ENCODE measurements at regions not wholly inside any gene's neighbourhood (a gene's known extent, or its start where the extent isn't known, plus 50 kb on each side); places are given as distances from the start of the nearest gene placed in this dataset.
A peak's percentile ranks its signal among the peaks of the same experiment; 100 is the strongest.

- no peak for DNase-seq (ENCODE audit: extremely low spot score)
- CTCF ChIA-PET, result no interaction called here
These were observed 118.4 kb upstream of the WDR11 start for GRCh38 chr10:120732643-120733313.

GRCh38 chr10:120734483-120735078, 116.6 kb upstream of the WDR11 start:
- TF ChIP-seq, protein P1, sequence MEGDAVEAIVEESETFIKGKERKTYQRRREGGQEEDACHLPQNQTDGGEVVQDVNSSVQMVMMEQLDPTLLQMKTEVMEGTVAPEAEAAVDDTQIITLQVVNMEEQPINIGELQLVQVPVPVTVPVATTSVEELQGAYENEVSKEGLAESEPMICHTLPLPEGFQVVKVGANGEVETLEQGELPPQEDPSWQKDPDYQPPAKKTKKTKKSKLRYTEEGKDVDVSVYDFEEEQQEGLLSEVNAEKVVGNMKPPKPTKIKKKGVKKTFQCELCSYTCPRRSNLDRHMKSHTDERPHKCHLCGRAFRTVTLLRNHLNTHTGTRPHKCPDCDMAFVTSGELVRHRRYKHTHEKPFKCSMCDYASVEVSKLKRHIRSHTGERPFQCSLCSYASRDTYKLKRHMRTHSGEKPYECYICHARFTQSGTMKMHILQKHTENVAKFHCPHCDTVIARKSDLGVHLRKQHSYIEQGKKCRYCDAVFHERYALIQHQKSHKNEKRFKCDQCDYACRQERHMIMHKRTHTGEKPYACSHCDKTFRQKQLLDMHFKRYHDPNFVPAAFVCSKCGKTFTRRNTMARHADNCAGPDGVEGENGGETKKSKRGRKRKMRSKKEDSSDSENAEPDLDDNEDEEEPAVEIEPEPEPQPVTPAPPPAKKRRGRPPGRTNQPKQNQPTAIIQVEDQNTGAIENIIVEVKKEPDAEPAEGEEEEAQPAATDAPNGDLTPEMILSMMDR (IDR thresholded peaks at IDR 0.05; ENCODE audit: control extremely low read depth, extremely low read depth, low read depth, missing control alignments), result no peak
- POLR2A ChIA-PET, result no interaction called here
- CTCF ChIA-PET, result interaction anchor here (0.8 to 5.3 kb wide), 10 partner anchors 10 to 1048 kb away, joined by 3 to 58 read pairs (median 4); no protein-coding TSS in a partner anchor
- DNase-seq (ENCODE audit: extremely low spot score), result no peak

More at GRCh38 chr10:120732643-120733313, 118.4 kb upstream of the WDR11 start:
- POLR2A ChIA-PET, result no interaction called here
- TF ChIP-seq, protein P1 (IDR thresholded peaks at IDR 0.05; ENCODE audit: control extremely low read depth, extremely low read depth, low read depth, missing control alignments), result no peak

- ChIA-PET POLR2A (no interaction called here), CTCF (interaction anchor here (0.8 to 5.3 kb wide), 12 partner anchors 11 to 1048 kb away, joined by 3 to 58 read pairs (median 4); no protein-coding TSS in a partner anchor)
- DNase-seq (ENCODE audit: extremely low spot score), result no peak
- TF ChIP-seq, protein P1 (IDR thresholded peaks at IDR 0.05; ENCODE audit: control extremely low read depth, extremely low read depth, low read depth, missing control alignments), result no peak
These were observed 115.8 kb upstream of the WDR11 start for GRCh38 chr10:120735315-120735714.

DNA sequence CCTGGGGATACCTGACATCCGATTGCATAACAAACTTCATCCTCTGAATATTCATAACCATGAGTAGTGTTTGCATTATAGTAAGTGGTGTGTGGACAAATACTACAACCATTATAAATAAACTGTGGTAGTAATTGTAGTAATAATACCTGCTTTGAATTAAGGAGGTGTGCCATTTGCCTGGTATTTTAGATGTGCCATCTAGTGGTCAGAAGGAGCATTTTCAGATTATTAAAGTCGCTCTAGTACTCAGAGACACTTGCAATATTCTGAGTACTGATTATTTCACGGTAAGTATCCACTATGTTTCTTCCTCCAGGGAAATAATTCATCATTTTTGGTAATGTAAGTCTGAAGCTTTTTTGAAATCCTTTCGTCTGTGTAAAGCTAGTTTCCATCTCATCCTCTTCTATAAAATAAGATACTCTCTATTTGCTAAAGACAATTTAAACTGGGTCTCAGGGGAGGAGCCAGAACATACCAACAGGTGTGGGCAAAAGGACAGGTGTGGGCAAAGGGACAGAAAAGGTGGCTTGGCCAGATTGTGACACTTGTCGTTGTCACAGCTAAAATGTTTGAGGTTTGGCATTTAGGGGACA, 115.3 kb upstream of the WDR11 start:
- ChIA-PET POLR2A (no interaction called here), CTCF (interaction anchor here (0.8 to 5.3 kb wide), 12 partner anchors 9 to 315 kb away, joined by 3 to 58 read pairs (median 4); no protein-coding TSS in a partner anchor)
- TF ChIP-seq, protein P1 (IDR thresholded peaks at IDR 0.05; ENCODE audit: control extremely low read depth, extremely low read depth, low read depth, missing control alignments), result peak; percentile 50
- DNase-seq (ENCODE audit: extremely low spot score), result peak; percentile 22

DNA sequence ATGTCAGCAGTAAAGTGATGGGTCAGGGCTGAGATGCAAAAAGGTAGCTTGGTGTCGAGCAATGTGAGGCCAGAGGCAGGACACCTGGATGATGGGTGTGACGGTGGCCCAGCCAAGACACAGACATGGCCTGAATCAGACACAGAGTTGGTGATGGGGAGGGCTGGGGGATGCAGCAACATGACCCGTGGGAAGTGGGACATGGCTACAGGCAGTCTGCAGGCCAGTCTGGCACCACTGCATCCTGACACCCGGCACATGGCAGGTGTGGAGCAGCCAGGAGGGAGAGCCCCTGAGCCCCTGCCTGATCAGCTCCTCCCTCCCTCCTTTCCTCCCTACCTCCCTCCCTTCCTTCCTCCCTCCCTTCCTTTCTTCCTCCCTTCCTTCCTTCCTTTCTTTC, 114.8 kb upstream of the WDR11 start:
- TF ChIP-seq, protein P1 (IDR thresholded peaks at IDR 0.05; ENCODE audit: control extremely low read depth, extremely low read depth, low read depth, missing control alignments), result no peak
- ChIA-PET POLR2A (no interaction called here), CTCF (interaction anchor here (0.9 to 5.3 kb wide), 10 partner anchors 9 to 316 kb away, joined by 3 to 58 read pairs (median 4); no protein-coding TSS in a partner anchor)
- no peak for DNase-seq (ENCODE audit: extremely low spot score)

DNA sequence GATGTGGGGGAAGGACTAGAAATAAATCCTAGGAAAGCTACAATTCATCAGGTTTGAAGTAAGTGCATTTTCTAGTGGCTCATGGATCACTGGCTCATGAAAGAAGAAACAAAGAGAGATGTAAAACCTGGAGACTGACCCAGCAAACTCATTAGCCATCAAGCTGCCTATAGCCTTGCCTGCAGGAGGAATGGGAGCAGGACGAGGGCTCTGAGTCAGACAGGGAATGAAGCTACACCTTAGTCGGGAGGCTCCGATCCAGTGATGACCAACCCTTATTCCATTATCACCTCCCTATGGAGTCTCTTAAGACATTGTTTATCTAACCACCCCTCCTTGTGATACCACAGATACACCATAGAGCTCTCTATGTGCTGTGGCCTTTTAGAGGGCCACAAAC, 112.5 kb upstream of the WDR11 start:
- no peak for DNase-seq (ENCODE audit: extremely low spot score)
- TF ChIP-seq, protein P1 (IDR thresholded peaks at IDR 0.05; ENCODE audit: control extremely low read depth, extremely low read depth, low read depth, missing control alignments), result no peak
- ChIA-PET POLR2A (no interaction called here), CTCF (interaction anchor here (2.0 to 5.3 kb wide), 2 partner anchors 13 to 315 kb away, joined by 6 to 58 read pairs; no protein-coding TSS in a partner anchor)

Data from GM10248 (cell line).